ENCODE measurements at regions not wholly inside any gene's neighbourhood (a gene's known extent, or its start where the extent isn't known, plus 50 kb on each side); places are given as distances from the start of the nearest gene placed in this dataset.

DNA sequence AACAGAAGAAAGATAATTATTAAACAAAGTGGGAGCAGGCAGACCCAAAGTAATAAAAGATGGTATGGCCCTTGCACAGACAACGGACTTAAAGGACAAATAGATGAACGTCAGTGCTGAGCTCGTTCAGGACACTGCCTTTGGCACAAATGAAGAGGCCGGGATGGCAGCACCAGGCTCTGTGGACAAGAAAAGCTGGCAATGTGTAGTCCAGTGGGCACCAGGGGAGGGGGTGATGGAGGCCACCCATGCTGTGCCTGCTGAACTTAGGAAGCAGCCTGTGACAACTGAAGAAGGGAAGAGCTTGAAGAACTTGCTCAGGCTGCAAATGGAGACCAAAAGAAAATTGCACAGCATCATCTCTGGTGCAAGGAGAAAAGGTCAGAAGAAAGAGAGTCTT lies 131.0 kb downstream of the ANKRD60 start:
- Histone ChIP-seq H3K4me3 (no peak overlapping the region), H3K27ac (no peak overlapping the region)

DNA sequence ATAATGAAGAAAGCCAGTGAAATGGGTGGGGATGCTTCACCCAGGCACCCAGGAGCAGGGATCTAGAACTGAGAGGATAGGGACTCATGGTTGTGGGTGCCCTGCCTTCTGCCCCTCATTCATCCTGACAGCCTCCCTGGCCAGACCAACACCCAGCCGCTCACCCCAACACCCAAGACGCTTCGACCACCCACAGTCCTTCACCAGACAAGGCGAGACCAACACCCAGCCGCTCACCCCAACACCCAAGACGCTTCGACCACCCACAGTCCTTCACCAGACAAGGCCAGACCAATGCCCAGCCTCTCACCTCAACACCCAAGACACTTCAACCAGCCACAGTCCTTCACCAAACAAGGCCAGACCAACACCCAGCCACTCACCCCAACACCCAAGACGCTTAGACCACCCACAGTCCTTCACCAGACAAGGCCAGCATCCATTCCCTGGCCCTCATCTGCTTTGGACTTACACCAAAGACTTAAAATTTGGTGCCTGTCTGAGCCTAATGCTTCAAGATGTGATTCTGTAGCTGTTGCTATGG lies 131.5 kb downstream of the ANKRD60 start:
- no peak overlapping the region for H3K27ac ChIP-seq
- H3K4me3 ChIP-seq: no peak overlapping the region

DNA sequence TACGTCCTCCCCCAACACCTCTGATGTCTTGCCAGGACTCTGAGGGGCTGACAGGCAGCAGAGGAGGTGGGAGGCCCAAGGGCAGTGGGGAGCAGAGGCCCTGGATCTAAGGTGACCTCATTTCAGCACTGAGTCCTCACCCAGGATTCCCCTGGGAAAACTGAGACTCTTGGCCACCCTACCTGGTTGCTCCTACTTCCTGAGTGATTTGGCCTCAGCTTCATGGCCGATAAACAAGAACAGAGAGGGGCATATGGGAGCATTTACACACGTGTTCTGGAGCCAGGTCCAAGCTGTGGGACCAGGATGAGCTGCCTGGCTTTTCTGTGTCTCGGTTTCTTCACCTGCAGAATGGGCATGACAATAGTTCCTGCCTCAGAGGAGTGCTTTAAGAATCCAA lies 133.8 kb downstream of the ANKRD60 start:
- H3K27ac ChIP-seq: no peak overlapping the region
- no peak overlapping the region for H3K4me3 ChIP-seq

DNA sequence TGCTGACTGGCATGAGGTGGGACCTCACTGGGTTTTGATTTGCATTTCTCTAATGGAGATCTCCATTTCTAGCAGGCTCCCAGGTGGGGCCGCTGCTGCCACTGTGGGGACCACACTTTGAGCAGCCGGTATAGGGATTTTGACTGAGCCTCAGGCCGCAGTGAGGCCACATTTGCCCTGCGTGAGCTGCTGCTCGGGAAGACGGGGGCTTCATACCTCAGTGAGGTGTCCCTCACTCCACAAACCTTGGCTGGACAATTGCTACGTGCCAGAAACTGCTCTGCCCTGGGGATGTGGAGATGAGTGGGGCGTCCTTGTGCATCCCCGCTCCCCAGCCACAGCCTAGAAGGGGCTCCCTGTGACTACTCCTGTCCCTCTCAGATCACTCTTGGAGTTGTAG lies 134.3 kb downstream of the ANKRD60 start:
- H3K4me3 ChIP-seq: no peak overlapping the region

DNA sequence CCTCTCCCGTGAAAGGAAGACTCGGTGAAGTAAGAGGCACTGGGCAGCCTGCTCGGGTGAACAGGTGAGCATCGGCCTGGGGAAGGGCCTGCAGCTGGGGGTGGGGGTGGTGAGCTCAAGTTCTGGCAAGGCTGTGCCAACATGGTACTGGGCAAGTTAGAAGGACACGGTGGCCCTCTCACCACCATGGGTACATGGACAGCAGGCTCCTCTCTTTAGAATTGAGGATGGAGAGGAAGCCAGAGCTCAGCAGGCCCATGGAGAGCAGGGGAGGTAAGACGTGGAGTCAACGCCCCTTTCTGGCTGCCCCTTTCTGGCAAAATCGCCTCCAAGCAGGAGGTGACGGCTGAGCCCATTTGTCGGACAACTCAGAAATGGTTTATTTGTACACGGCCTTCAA lies 135.6 kb downstream of the ANKRD60 start:
- no peak overlapping the region for H3K4me3 ChIP-seq

More for the DNA sequence above, 134.3 kb downstream of the ANKRD60 start:
- no peak overlapping the region for H3K27ac ChIP-seq

DNA sequence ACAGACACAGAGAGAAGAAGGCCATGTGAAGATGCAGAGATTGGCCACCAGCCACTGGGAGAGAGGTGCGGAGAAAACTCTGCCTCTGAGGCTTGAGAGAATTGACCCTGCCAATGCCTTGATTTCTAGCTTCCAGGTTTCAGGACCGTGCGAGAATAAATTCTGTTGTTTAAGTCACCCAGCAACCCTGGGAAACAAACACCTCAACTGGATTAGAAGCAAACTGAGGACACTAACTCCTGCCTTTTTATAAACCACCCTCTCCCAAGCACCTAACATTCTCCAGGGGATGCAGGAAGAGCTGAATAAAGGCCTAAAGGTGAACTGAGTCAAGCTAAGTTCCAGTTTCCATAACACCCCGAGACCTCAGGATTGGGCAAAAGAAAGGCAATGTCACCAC lies 136.1 kb downstream of the ANKRD60 start:
- Histone ChIP-seq H3K4me3 (no peak overlapping the region), H3K27ac (no peak overlapping the region)

More for the DNA sequence above, 135.6 kb downstream of the ANKRD60 start:
- H3K27ac ChIP-seq: no peak overlapping the region

DNA sequence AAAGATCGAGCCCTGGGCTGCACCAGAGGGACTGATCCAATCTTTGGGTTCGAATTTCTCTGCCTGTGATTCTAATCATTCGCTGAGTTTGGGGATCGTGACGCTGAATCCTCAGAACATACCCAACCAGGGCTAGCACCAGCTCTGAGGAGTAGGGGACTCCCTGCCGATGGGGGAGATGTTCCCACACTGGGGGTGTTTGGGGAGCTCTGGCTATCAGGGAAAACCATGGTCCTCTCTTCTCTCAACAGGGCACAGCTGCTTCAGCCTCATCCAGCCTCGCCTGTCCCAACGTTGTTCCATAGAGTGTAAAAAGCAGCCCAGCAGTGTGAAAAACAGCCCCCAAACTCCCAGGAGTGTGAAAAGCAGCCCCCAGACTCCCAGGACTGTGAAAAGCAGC lies 136.6 kb downstream of the ANKRD60 start:
- H3K4me3 ChIP-seq: no peak overlapping the region
- no peak overlapping the region for H3K27ac ChIP-seq

DNA sequence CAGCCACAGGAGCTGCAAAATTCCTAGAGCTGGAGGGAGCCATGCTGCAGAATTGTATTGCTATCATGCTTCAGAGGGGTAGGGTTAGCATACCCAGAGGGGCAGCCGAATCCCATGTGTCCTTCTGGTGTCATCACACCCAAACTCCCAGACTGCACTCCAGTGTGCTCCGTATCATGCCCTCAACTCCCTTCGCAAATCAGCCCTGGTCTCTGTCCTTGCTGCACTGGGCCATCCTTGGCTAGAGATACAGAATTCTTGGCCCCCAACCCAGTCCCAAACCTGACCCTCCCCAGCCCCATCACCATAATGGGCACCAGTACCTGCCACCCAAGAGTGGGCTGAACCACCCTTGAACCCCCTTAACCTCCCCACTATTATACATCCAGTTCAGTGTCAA lies 138.3 kb downstream of the ANKRD60 start:
- no peak overlapping the region for H3K27ac ChIP-seq
- no peak overlapping the region for H3K4me3 ChIP-seq

DNA sequence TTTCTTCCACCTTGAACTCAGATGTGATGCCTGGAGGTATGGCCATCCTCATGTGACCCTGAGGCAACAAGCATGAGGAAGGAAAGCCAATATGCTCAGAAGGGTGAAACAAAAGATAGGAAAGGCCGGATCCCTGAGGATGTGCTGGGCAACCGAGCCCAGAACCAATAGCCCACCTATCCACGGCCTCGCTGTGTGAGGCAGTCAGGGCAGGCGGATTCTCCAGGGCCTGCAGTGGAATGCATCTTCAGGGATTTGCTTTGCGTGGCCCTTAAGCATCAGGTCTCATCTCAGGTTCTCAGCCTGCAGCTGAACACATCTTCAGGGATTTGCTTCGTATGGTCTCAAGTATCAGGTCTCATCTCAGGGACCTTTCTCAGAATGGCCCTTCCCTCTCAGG lies 139.8 kb downstream of the ANKRD60 start:
- no peak overlapping the region for H3K27ac ChIP-seq
- no peak overlapping the region for H3K4me3 ChIP-seq

DNA sequence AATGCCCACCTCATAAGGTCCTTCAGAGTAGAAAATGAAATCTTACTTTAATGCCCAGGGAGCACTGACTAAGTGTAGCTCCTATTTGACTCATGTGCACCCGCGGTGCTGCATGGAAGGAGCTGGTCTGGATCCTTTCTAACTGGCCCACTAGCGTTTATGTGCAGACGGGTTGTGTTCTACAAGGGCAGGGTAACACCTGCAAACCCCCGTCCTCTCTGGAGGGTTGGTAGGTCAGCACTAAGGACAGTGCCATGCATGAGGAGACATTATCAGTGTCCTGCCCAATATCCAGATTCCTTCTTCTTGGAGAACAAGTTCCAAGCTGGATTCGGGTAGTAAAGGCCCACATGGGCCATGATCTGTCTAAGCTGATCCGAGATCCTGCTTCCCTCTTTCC lies 140.3 kb downstream of the ANKRD60 start:
- H3K4me3 ChIP-seq: no peak overlapping the region
- no peak overlapping the region for H3K27ac ChIP-seq

DNA sequence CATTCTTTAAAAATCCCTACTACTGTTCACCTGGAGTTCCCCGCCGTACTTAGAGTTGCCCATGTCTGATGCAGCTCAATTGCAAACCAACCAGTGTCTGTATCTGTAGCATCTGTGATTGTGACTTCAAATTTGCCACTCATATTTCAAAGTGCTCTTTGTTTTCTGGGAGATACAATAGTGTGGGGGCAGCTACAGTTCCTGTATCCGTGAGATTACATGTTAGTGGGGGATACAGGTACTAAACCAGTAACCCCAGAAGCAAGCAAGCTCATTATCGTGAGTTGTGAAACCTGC lies 140.9 kb downstream of the ANKRD60 start:
- Histone ChIP-seq H3K27ac (no peak overlapping the region), H3K4me3 (no peak overlapping the region)

DNA sequence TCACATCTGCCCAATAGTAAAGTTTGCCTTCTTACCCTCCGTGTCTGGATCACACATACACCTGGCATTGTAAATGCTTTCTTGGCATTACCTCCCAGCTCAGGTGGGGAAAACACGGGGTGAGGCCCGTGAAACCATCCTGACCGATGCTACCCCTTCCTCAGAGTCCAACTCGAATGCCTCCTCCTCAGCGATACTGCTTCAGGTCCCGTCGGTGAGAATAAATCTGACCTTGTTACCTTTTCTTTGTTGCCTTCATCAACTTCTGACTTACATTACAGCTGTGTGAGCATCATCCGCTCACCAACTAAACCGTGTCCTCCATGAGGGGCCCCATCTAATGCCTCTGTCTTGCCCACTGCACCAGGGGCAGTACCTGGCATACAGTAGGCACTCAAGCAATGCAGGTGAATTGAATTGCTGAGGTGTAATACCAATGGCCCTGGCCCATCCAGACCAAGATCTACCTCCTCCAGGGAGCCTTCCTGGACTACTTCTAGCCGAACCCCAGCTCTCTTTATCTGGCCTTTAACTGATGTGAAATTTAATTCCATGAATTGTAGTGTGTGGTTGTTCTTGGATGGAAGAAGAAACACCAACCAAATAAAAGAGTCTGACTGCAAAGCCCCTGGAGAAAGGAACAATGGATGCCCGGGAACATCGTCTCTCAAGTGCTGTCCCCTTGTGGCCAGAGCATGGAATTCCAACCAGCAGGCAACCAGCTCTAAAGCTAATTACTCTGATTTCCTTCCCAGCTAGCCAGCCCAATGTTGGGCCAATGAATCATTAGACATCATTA lies 141.5 kb downstream of the ANKRD60 start:
- Histone ChIP-seq H3K4me3 (no peak overlapping the region), H3K27ac (no peak overlapping the region)

DNA sequence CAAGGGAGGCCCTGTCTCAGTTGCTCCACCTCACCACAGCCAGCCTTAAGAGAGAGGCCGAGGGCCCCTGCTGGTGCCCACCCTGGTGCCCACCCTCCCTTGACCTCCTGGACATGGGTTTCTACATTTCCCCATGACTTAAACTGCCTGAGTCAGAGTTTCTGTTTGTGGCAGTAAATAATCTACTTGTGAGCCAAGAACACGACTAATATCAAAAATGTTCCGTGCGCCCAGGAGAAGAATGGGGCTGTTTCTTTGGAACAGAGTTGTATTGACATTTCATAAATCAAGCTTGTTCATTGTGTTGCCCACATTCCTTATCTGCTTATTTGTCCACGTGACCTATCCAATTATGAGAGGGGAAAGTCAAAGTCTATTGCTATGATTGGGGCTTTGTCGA lies 143.5 kb downstream of the ANKRD60 start:
- Histone ChIP-seq H3K4me3 (no peak overlapping the region), H3K27ac (no peak overlapping the region)

DNA sequence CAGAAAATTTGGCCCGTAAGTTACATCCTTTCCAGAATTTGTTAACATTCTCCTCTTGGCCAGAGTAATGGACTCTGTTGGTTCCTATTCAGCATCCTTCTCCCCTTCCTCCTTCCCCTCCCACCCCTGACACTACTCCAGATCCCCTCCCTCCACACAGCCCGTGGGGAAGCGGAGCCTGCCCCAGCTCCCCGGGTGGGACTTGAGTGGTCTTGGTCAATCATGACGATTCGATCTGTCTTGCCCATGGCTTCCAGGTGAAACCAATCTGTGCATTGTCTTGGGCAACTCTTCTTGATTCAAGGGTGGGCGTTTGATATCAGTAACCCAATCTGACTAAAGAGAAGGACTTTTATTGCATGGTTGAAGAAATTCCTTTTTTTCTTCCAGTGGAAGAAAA lies 143.9 kb downstream of the ANKRD60 start:
- H3K27ac ChIP-seq: no peak overlapping the region
- no peak overlapping the region for H3K4me3 ChIP-seq

DNA sequence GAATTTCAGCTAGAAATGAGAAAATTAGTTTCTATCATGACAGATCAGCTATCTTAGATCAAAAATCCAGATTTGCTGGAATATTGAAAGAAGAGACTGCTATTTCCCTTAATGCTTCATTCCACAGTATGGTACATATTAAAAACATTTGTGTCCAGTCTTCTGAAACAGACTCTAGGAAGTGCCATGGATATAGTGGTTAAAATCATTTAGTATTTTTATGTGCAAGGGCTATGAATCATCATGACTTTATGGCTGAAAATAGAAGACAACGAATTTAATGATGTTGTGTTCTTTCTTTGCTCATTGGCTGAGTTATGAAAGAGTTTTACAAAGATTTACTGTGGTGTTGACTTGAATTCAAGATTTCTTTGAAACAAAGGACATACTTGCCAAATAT lies 146.6 kb downstream of the ANKRD60 start:
- Histone ChIP-seq H3K27ac (peak overlapping the region in 4 of 21 experiments; percentile 3 to 46 (median 18)), H3K4me3 (no peak overlapping the region)

DNA sequence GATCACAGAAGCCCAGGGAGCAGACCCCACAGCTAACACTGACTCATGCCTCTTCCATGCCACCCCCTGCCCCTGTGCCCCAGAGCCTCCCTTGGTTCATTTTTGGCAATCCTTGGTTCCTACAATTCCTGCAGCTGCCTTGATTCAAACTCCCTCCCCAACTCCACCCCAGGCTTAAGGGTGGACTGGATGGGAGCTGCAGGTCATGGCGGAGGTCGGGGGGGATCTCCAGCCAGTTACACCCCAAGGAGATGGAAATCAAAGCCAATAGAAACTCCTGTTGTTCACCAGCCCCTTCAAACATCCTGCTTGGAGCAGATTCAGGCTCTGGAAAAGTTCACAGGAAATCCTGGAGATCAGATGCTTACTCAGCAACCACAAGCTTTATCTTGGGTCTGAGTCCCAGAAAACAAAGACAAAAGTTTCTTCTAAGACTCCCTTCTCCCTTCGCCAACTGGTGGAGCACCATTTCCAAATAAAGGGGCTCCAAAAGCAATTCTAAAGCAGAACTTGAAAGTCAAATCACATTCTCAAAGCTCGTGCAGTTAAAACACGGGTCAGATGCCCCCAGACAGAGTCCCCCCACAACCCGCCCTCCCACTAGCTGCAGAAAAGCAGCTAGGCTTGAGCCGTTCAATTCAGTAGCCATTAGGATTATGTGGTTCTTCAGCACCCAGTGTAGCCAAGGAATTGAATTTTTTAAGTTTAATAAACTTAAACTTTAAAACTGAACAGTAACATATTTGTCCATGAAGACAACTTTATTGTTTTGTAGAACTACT lies 149.5 kb downstream of the ANKRD60 start:
- Histone ChIP-seq H3K27ac (peak overlapping the region in 12 of 21 experiments; percentile 3 to 76 (median 59)), H3K4me3 (no peak overlapping the region)

DNA sequence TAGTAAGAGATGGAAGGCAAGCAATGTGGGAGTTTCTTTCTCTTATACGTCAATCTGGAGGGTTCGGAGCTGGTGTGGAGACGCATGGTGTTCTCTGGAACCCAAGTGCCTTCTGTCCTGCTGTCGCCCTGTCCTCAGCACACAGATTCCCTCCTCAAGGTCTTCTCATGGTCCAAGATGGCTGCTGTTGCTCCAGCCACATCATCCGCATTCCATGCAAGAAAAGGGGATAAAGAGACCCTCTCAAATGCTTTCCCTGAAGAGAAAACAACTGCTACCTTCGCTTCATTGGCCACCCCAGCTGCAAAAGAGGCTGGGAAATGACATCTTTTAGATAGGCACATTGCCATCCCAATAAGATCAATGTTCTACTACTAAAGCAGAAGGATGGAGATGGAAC lies 151.2 kb downstream of the ANKRD60 start:
- H3K4me3 ChIP-seq: no peak overlapping the region
- H3K27ac ChIP-seq: peak overlapping the region in 2 of 21 experiments; percentile 14 to 17

DNA sequence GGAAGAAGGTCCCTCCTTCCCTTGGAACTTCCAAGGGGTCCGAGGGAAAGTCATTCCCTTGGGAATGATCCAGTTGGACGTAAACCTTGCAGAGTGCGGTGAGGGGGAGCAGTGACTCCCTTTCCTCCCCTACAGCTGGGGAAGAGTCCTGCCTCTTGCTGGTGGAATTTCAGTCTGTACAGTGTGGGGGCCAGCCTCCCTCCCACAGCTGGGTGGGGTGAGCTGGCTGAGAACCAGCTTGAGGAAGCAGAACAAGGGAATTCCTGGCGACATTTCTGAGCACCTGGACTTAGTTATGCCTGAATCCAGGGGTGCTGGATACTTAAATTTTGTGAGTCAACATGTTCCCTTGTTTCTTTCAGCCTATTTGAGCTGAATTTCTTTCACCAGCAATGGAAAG lies 152.0 kb downstream of the ANKRD60 start:
- H3K27ac ChIP-seq: peak overlapping the region in 5 of 21 experiments; percentile 0 to 53 (median 17)
- no peak overlapping the region for H3K4me3 ChIP-seq

DNA sequence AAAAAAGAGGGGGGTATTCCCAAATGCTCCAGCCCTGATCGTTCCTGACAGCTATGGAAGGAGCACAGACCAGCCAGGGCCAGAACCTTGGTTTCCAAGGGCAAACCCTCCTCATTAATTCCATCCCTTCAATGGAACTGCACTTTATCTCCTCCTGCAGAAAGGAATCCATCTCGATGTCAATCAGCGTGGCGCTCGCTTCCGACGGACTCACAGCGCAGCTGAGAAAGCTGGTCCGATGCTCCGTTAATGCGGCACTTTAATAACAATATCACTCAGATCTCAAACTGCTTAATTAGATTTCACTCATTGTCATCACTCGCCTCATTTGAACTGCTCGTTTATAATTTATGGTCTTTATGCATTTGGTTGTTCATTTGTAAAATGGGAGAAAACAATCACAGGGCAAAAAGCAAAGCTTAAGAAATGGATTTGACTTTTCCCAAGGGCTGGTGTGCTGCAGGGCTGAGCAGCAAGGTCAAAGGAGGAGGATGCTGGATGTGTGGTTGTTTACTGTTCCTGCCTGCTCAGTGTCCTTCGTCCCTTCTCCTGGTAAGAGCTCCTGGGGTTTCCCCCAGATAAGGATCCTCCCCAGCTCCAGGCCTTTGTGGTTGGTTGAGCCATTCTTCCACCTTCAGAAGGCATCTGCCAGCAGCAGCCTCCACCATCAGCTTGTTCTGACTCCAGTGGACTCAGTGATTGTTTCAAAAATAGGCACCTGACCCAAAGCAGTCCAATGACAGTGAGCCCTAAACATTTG lies 152.7 kb downstream of the ANKRD60 start:
- Histone ChIP-seq H3K27ac (peak overlapping the region in 4 of 21 experiments; percentile 0 to 75 (median 50)), H3K4me3 (no peak overlapping the region)
